ENCODE measurements at regions not wholly inside any gene's neighbourhood (a gene's known extent, or its start where the extent isn't known, plus 50 kb on each side); places are given as distances from the start of the nearest gene placed in this dataset.
"Not testable (repeated sequence)": the region's sequence is repeated elsewhere in the genome, so short reads cannot be mapped to it uniquely, and the experiment has no call there.

GRCh38 chr1:101587741-101588140 is 350.9 kb downstream of the S1PR1 start:
- Histone ChIP-seq H3K27ac (no peak overlapping the region), H3K9me3 (ENCODE audit: low read depth, low read length) (no peaks in the 10 kb centered on the region), H3K9ac (ENCODE audit: insufficient read length) (no peak overlapping the region), H3K4me3 (no peak overlapping the region), H3K36me3 (ENCODE audit: insufficient read depth, low read length) (no peaks in the 10 kb centered on the region)
- no peak for DNase-seq (ENCODE audit: low read depth, low spot score)
- TF ChIP-seq POLR2AphosphoS5 (IDR thresholded peaks at IDR 0.05; ENCODE audit: borderline replicate concordance, low read depth, low read length) (no peak), FOXP2 (optimal IDR thresholded peaks at IDR 0.05; ENCODE audit: control extremely low read depth, extremely low read length, insufficient read depth) (no peak), EZH2 (IDR thresholded peaks at IDR 0.05) (no peak)

- no peak for DNase-seq (ENCODE audit: low read depth, low spot score)
- H3K9ac ChIP-seq (ENCODE audit: insufficient read length), result no peak overlapping the region
- no peaks in the 10 kb centered on the region for H3K36me3 ChIP-seq (ENCODE audit: insufficient read depth, low read length)
- TF ChIP-seq EZH2 (IDR thresholded peaks at IDR 0.05) (no peak), POLR2AphosphoS5 (IDR thresholded peaks at IDR 0.05; ENCODE audit: borderline replicate concordance, low read depth, low read length) (no peak), FOXP2 (optimal IDR thresholded peaks at IDR 0.05; ENCODE audit: control extremely low read depth, extremely low read length, insufficient read depth) (no peak)
- no peak overlapping the region for H3K4me3 ChIP-seq
- no peak overlapping the region for H3K27ac ChIP-seq
- no peaks in the 10 kb centered on the region for H3K9me3 ChIP-seq (ENCODE audit: low read depth, low read length)
These were observed 351.9 kb downstream of the S1PR1 start for GRCh38 chr1:101588677-101589076.

- TF ChIP-seq EZH2 (IDR thresholded peaks at IDR 0.05), result no peak
- no peak for TF ChIP-seq POLR2AphosphoS5 (IDR thresholded peaks at IDR 0.05; ENCODE audit: borderline replicate concordance, low read depth, low read length)
- no peak for TF ChIP-seq FOXP2 (optimal IDR thresholded peaks at IDR 0.05; ENCODE audit: control extremely low read depth, extremely low read length, insufficient read depth)
- Histone ChIP-seq H3K27ac (no peak overlapping the region), H3K4me3 (no peak overlapping the region), H3K36me3 (ENCODE audit: insufficient read depth, low read length) (no peaks in the 10 kb centered on the region), H3K9ac (ENCODE audit: insufficient read length) (no peak overlapping the region), H3K9me3 (ENCODE audit: low read depth, low read length) (no peaks in the 10 kb centered on the region)
- no peak for DNase-seq (ENCODE audit: low read depth, low spot score)
These were observed 356.0 kb downstream of the S1PR1 start for GRCh38 chr1:101592845-101593244.

- H3K9me3 ChIP-seq (ENCODE audit: low read depth, low read length), result no peaks in the 10 kb centered on the region
- H3K36me3 ChIP-seq (ENCODE audit: insufficient read depth, low read length), result no peaks in the 10 kb centered on the region
- DNase-seq (ENCODE audit: low read depth, low spot score), result no peak
- TF ChIP-seq POLR2AphosphoS5 (IDR thresholded peaks at IDR 0.05; ENCODE audit: borderline replicate concordance, low read depth, low read length), result no peak
- TF ChIP-seq EZH2 (IDR thresholded peaks at IDR 0.05), result no peak
- no peak for TF ChIP-seq FOXP2 (optimal IDR thresholded peaks at IDR 0.05; ENCODE audit: control extremely low read depth, extremely low read length, insufficient read depth)
- no peak overlapping the region for H3K4me3 ChIP-seq
- H3K27ac ChIP-seq, result no peak overlapping the region
- no peak overlapping the region for H3K9ac ChIP-seq (ENCODE audit: insufficient read length)
These were observed 359.1 kb downstream of the S1PR1 start for GRCh38 chr1:101595881-101596374.

GRCh38 chr1:101600615-101601014 is 363.8 kb downstream of the S1PR1 start:
- H3K9ac ChIP-seq (ENCODE audit: insufficient read length); H3K9me3 ChIP-seq (ENCODE audit: low read depth, low read length); H3K4me3 ChIP-seq; DNase-seq (ENCODE audit: low read depth, low spot score); H3K27ac ChIP-seq; H3K36me3 ChIP-seq (ENCODE audit: insufficient read depth, low read length): not testable (repeated sequence)

- no peak overlapping the region for H3K4me3 ChIP-seq
- H3K27ac ChIP-seq, result no peak overlapping the region
- TF ChIP-seq EZH2 (IDR thresholded peaks at IDR 0.05) (no peak), FOXP2 (optimal IDR thresholded peaks at IDR 0.05; ENCODE audit: control extremely low read depth, extremely low read length, insufficient read depth) (no peak), POLR2AphosphoS5 (IDR thresholded peaks at IDR 0.05; ENCODE audit: borderline replicate concordance, low read depth, low read length) (no peak)
- no peaks in the 10 kb centered on the region for H3K9me3 ChIP-seq (ENCODE audit: low read depth, low read length)
- no peak overlapping the region for H3K9ac ChIP-seq (ENCODE audit: insufficient read length)
- DNase-seq (ENCODE audit: low read depth, low spot score), result no peak
- H3K36me3 ChIP-seq (ENCODE audit: insufficient read depth, low read length), result no peaks in the 10 kb centered on the region
These were observed 366.9 kb downstream of the S1PR1 start for GRCh38 chr1:101603726-101604125.

GRCh38 chr1:101605878-101606277 is 369.1 kb downstream of the S1PR1 start:
- Histone ChIP-seq H3K36me3 (ENCODE audit: insufficient read depth, low read length) (no peaks in the 10 kb centered on the region), H3K4me3 (no peak overlapping the region), H3K27ac (no peak overlapping the region), H3K9ac (ENCODE audit: insufficient read length) (no peak overlapping the region), H3K9me3 (ENCODE audit: low read depth, low read length) (peaks cover 7% of the 10 kb centered on the region; the same call in 1 of the 2 replicates)
- no peak for TF ChIP-seq POLR2AphosphoS5 (IDR thresholded peaks at IDR 0.05; ENCODE audit: borderline replicate concordance, low read depth, low read length)
- no peak for TF ChIP-seq FOXP2 (optimal IDR thresholded peaks at IDR 0.05; ENCODE audit: control extremely low read depth, extremely low read length, insufficient read depth)
- no peak for TF ChIP-seq EZH2 (IDR thresholded peaks at IDR 0.05)
- DNase-seq (ENCODE audit: low read depth, low spot score), result no peak

- Histone ChIP-seq H3K9ac (ENCODE audit: insufficient read length) (no peak overlapping the region), H3K4me3 (no peak overlapping the region), H3K27ac (no peak overlapping the region), H3K9me3 (ENCODE audit: low read depth, low read length) (peaks cover 7% of the 10 kb centered on the region; the same call in 1 of the 2 replicates), H3K36me3 (ENCODE audit: insufficient read depth, low read length) (no peaks in the 10 kb centered on the region)
- no peak for DNase-seq (ENCODE audit: low read depth, low spot score)
- no peak for TF ChIP-seq POLR2AphosphoS5 (IDR thresholded peaks at IDR 0.05; ENCODE audit: borderline replicate concordance, low read depth, low read length)
- TF ChIP-seq EZH2 (IDR thresholded peaks at IDR 0.05), result no peak
- TF ChIP-seq FOXP2 (optimal IDR thresholded peaks at IDR 0.05; ENCODE audit: control extremely low read depth, extremely low read length, insufficient read depth), result no peak
These were observed 376.7 kb downstream of the S1PR1 start for GRCh38 chr1:101613546-101613945.

- TF ChIP-seq POLR2AphosphoS5 (IDR thresholded peaks at IDR 0.05; ENCODE audit: borderline replicate concordance, low read depth, low read length) (no peak), EZH2 (IDR thresholded peaks at IDR 0.05) (no peak), FOXP2 (optimal IDR thresholded peaks at IDR 0.05; ENCODE audit: control extremely low read depth, extremely low read length, insufficient read depth) (no peak)
- Histone ChIP-seq H3K27ac (no peak overlapping the region), H3K9me3 (ENCODE audit: low read depth, low read length) (no peaks in the 10 kb centered on the region), H3K36me3 (ENCODE audit: insufficient read depth, low read length) (no peaks in the 10 kb centered on the region), H3K4me3 (no peak overlapping the region), H3K9ac (ENCODE audit: insufficient read length) (no peak overlapping the region)
- no peak for DNase-seq (ENCODE audit: low read depth, low spot score)
These were observed 377.8 kb downstream of the OLFM3 start for GRCh38 chr1:101618900-101619299.
